HepG2 (cell line): ENCODE measurements at regions not wholly inside any gene's neighbourhood (a gene's known extent, or its start where the extent isn't known, plus 50 kb on each side); places are given as distances from the start of the nearest gene placed in this dataset.
A peak's percentile ranks its signal among the peaks of the same experiment; 100 is the strongest.

ENCODE experiments used
- ATAC-seq: fragments of 200-7000 bp; cut with Tn5 transposase; 3 replicates; pipeline ENCODE4 v1.9.1; 2020; ENCODE audit warnings: mild to moderate bottlenecking, moderate library complexity
- BruUV-seq: library from RNA; stranded (reverse); fragments of 400-500 nt; replicated peaks from 2 replicates; lab custom pipeline; 2021; lab: Mats Ljungman, UMichigan
- CTCF ChIA-PET: fragments of 300-600 bp; formaldehyde crosslinking; extraction: SDS; loops from one replicate; lab custom pipeline; 2021; ENCODE audit warnings: low total read pairs, inconsistent platforms, low intra/inter-chr PET ratio; lab: Yijun Ruan, JAX
- POLR2A ChIA-PET: fragments of 350-600 bp; sonication (Branson Sonifier 250); formaldehyde crosslinking; loops from one replicate; lab custom pipeline; 2020; ENCODE audit warnings: antibody characterized with exemption, inconsistent platforms; lab: Yijun Ruan, JAX
- DNase-seq: peaks from one replicate; pipeline ENCODE4 v3.0.0-alpha.2; 2015; ENCODE audit warnings: low spot score
- FAIRE-seq: peaks from 3 replicates; lab custom pipeline; 2011; peaks lifted over from hg19 to GRCh38; lab: Jason Lieb, UNC
- H2AFZ ChIP-seq: one replicate; pipeline ENCODE4 v1.6.1; 2011; ENCODE audit warnings: low read length, inconsistent platforms
- H3K27ac ChIP-seq: fragments of 300-600 bp; 3 replicates; pipeline ENCODE4 v1.8.0; 2011; ENCODE audit warnings: mixed run types, mild to moderate bottlenecking, mixed read lengths, low read length, inconsistent platforms; ENCODE audit not compliant: insufficient read depth; ENCODE audit errors: extremely low read length
- H3K27me3 ChIP-seq, 2 experiments: fragments of 200-600 bp in 1 of 2; 2 replicates in 1 of 2; 3 replicates in 1 of 2; pipeline versions ENCODE4 v1.6.0 to v1.8.0; 2011; ENCODE audit warnings: low read length in 2 of 2, mild to moderate bottlenecking in 2 of 2, moderate library complexity in 2 of 2, inconsistent platforms in 1 of 2; ENCODE audit not compliant: insufficient read depth in 2 of 2, control insufficient read depth in 1 of 2
- H3K36me3 ChIP-seq, 2 experiments: fragments of 200-600 bp in 1 of 2; replicated peaks in 1 of 2; 2 replicates in 1 of 2; 3 replicates in 1 of 2; pipeline versions ENCODE4 v1.5.1 to v1.8.0; 2011; ENCODE audit warnings: low read length in 2 of 2, inconsistent platforms in 1 of 2; ENCODE audit not compliant: insufficient read depth in 2 of 2, control insufficient read depth in 1 of 2
- H3K4me1 ChIP-seq: 2 replicates; pipeline ENCODE4 v1.5.1; 2012; ENCODE audit warnings: low read length, inconsistent platforms; ENCODE audit not compliant: insufficient read depth
- H3K4me2 ChIP-seq: 2 replicates; pipeline ENCODE4 v1.6.0; 2011; ENCODE audit warnings: low read depth, low read length, inconsistent platforms
- H3K4me3 ChIP-seq, 3 experiments: fragments of 200-600 bp in 1 of 3; sonication (generic), shearing (Covaris generic) in 1 of 3; replicated peaks in 1 of 3; 2 replicates each; pipeline ENCODE4 v1.5.1; 2011 to 2016; ENCODE audit warnings: low read length in 3 of 3, inconsistent platforms in 2 of 3, low read depth in 2 of 3, mild to moderate bottlenecking in 2 of 3, control low read depth in 1 of 3, mixed read lengths in 1 of 3; ENCODE audit not compliant: insufficient read depth in 1 of 3
- H3K79me2 ChIP-seq: one replicate; pipeline ENCODE4 v1.6.1; 2011; ENCODE audit warnings: low read length, inconsistent platforms; ENCODE audit not compliant: insufficient read depth
- H3K9ac ChIP-seq: 2 replicates; pipeline ENCODE4 v1.6.0; 2011; ENCODE audit warnings: mild to moderate bottlenecking, low read depth, low read length, inconsistent platforms; ENCODE audit not compliant: insufficient read depth
- H3K9me3 ChIP-seq: 2 replicates; pipeline ENCODE4 v1.5.1; 2012; ENCODE audit warnings: mild to moderate bottlenecking, low read length
- H4K20me1 ChIP-seq: 2 replicates; pipeline ENCODE4 v1.6.0; 2011; ENCODE audit warnings: inconsistent platforms, mild to moderate bottlenecking, low read length, moderate library complexity; ENCODE audit not compliant: insufficient read depth
- CEBPB ChIP-seq: IDR thresholded peaks from 2 replicates; pipeline ENCODE4 v1.6.1; 2011; ENCODE audit warnings: low read depth, low read length, improper control_type of control experiment, borderline replicate concordance
- PHF20 ChIP-seq: sonication (generic); formaldehyde crosslinking; IDR thresholded peaks from 2 replicates; pipeline ENCODE4 v1.5.0; 2020; ENCODE audit warnings: mild to moderate bottlenecking, missing genetic modification reagents
- SIX1 ChIP-seq: sonication (generic); formaldehyde crosslinking; IDR thresholded peaks from 2 replicates; pipeline ENCODE4 v1.4.0; 2020; ENCODE audit warnings: missing genetic modification reagents, borderline replicate concordance
- SYNCRIP ChIP-seq: fragments of 200-400 bp; formaldehyde crosslinking; IDR thresholded peaks from 2 replicates; pipeline ENCODE4 v1.6.1; 2018; ENCODE audit warnings: mild to moderate bottlenecking, low read depth, low read length; ENCODE audit not compliant: insufficient read depth
- ZNF230 ChIP-seq: sonication (generic); formaldehyde crosslinking; IDR thresholded peaks from 2 replicates; pipeline ENCODE4 v1.4.0; 2020; ENCODE audit warnings: mild to moderate bottlenecking, missing genetic modification reagents
- WGBS: methylation state at CpG from one replicate; pipeline ENCODE4 v1.1.6; 2017; ENCODE audit warnings: low lambda C conversion rate; 5-methylcytosine and 5-hydroxymethylcytosine counted together
- in situ Hi-C: cut with HindIII; loops from 2 replicates; pipeline ENCODE4 v1.10.0; 2017; ENCODE audit warnings: low pct_unique_long_range_greater_than_20kb; ENCODE audit not compliant: extremely low pct_ligation_motif_present
- intact Hi-C: fragments of 100-400 bp; cut with micrococcal nuclease; formaldehyde crosslinking; loops from one replicate; pipeline ENCODE4 v1.10.0; 2022; ENCODE audit not compliant: unreplicated experiment
- TF ChIP-seq, protein P1 (sequence below): sonication (generic); formaldehyde crosslinking; IDR thresholded peaks from 2 replicates; pipeline ENCODE4 v1.5.1; 2020; ENCODE audit warnings: mild to moderate bottlenecking, missing genetic modification reagents, moderate library complexity

DNA sequence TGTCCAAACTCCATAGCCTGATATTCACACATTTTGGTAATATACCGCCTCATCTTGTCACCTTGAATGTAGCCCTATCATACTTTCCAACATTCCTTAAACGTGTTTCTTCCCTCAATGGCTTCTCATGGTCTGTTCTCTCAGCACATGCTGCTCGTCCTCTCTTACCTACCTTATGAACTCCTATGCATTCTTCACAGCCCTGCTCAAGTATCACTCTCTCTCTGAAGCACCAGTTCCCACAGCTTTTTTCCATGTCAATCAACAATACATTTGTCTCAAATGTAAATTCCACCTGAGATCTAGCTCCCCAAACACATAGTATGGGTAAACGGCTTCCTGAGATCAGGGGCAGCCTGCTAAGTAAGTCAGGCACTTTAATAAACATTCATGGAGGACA lies 85.2 kb upstream of the ZMIZ1 start (continued):
- TF ChIP-seq, protein P1, sequence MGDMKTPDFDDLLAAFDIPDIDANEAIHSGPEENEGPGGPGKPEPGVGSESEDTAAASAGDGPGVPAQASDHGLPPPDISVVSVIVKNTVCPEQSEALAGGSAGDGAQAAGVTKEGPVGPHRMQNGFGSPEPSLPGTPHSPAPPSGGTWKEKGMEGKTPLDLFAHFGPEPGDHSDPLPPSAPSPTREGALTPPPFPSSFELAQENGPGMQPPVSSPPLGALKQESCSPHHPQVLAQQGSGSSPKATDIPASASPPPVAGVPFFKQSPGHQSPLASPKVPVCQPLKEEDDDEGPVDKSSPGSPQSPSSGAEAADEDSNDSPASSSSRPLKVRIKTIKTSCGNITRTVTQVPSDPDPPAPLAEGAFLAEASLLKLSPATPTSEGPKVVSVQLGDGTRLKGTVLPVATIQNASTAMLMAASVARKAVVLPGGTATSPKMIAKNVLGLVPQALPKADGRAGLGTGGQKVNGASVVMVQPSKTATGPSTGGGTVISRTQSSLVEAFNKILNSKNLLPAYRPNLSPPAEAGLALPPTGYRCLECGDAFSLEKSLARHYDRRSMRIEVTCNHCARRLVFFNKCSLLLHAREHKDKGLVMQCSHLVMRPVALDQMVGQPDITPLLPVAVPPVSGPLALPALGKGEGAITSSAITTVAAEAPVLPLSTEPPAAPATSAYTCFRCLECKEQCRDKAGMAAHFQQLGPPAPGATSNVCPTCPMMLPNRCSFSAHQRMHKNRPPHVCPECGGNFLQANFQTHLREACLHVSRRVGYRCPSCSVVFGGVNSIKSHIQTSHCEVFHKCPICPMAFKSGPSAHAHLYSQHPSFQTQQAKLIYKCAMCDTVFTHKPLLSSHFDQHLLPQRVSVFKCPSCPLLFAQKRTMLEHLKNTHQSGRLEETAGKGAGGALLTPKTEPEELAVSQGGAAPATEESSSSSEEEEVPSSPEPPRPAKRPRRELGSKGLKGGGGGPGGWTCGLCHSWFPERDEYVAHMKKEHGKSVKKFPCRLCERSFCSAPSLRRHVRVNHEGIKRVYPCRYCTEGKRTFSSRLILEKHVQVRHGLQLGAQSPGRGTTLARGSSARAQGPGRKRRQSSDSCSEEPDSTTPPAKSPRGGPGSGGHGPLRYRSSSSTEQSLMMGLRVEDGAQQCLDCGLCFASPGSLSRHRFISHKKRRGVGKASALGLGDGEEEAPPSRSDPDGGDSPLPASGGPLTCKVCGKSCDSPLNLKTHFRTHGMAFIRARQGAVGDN, result no peak
- TF ChIP-seq PHF20 (CRISPR knock-in tag) (no peak), SIX1 (CRISPR knock-in tag) (no peak), SYNCRIP (no peak)

DNA sequence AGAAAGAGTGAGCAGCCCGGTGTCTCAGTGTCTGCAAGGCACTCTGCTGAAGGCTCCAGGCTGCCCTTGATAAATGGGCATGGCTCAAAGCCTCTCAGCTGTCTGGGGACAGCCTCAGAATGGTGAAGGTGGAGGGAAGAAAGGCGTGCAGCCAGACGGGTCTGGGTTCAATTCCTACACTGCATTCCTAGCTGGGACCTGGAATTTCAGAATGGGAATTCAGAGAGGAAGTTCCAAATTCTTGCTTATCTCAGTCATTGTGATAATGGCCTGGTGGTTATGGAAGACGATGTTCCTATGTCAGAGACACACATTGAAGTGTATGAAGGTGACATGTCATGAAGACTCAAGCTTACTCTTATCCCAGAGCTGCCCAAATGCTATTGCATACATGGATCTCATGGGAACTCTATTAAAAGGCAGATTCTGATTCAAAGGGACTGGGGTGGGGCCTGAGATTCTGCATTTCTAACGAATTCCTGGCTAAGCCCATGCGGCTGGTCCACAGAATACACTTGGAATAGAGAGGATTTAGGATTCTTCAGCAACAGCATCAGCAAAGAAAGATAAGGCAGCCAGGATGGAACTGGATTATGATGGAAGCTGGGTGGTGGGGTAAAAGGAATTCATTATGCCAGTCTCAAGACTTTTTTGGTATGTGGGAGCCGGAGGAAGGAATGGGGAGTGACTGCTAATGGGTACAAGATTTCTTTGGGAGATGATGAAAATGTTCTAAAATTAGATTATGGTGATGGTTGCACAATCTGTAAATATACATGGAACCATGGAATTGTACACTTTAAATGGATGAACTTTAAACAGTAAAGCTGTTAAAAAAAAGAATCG lies 82.6 kb upstream of the ZMIZ1 start:
- no TSS peak for BruUV-seq
- ChIA-PET POLR2A (interaction anchor here (1.2 kb wide), 1 partner anchor 11 kb away, joined by 3 read pairs; no protein-coding TSS in a partner anchor), CTCF (no interaction called here)
- Histone ChIP-seq H3K4me1 (peaks cover 50% of the 10 kb centered on the region), H3K9me3 (no peaks in the 10 kb centered on the region), H3K4me3 (no peak overlapping the region), H2AFZ (no peak overlapping the region), H3K4me2 (no peak overlapping the region), H3K79me2 (no peaks in the 10 kb centered on the region), H3K9ac (no peak overlapping the region), H3K36me3 (no peaks in the 10 kb centered on the region), H3K27ac (no peak overlapping the region), H4K20me1 (no peaks in the 10 kb centered on the region), H3K27me3 (peaks cover 4 to 54% of the 10 kb centered on the region in 2 experiments; a peak in 3 of 5 replicates)
- WGBS, result 46% methylated on average over 8 of the region's 8 CpGs
- in situ Hi-C loops (no loop called here), intact Hi-C loops (no loop called here)
- FAIRE-seq (no peak), DNase-seq (no peak), ATAC-seq (no peak)
- TF ChIP-seq CEBPB, result peak; percentile 28; the same call in 1 of the 2 replicates
- no peak for TF ChIP-seq ZNF230 (CRISPR knock-in tag)
